GM18511 (cell line): ENCODE measurements at regions not wholly inside any gene's neighbourhood (a gene's known extent, or its start where the extent isn't known, plus 50 kb on each side); places are given as distances from the start of the nearest gene placed in this dataset.

Source experiments
- ATAC-seq: cut with Tn5 transposase; IDR thresholded peaks from one replicate; pipeline ENCODE4 v1.9.1; 2021; ENCODE audit warnings: mild to moderate bottlenecking, moderate library complexity; ENCODE audit not compliant: unreplicated experiment

DNA sequence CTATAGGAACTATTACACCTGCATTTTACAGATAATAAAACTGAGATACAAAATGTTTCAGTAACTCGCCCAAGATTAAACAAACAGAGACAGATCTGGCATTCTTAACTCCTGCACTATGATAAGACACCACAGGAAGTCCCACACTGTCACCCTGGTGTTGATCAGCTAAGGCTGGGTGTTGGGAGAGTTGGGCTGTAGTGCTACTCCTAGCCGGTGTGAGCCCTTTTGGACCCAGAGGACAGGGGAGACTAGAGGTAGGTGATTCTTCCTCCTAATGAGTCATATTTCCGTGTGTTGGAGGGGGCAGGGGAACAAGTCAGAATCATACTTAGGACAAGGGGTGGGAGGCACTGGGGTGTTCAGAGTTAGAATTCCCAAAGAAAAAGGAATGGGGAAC, 353.2 kb upstream of the TENM4 start:
- ATAC-seq = no peak

DNA sequence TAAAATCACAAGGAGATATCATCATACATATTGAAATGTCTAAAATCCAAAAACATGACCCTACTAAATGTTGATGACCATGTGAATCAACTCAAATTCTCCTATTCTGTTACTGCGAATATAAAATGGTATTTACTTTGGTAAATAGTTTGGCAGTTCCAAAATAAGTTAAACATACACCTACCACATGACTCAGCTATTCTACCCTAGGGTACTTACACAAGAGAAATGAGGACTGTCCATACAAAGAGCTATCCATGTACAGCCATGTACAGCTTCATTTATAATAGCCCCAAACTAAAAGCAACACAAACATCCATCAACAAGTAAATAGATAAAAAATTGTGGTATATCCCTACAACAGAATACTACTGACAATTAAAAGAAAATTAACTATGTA, 346.1 kb upstream of the TENM4 start:
- no peak for ATAC-seq

DNA sequence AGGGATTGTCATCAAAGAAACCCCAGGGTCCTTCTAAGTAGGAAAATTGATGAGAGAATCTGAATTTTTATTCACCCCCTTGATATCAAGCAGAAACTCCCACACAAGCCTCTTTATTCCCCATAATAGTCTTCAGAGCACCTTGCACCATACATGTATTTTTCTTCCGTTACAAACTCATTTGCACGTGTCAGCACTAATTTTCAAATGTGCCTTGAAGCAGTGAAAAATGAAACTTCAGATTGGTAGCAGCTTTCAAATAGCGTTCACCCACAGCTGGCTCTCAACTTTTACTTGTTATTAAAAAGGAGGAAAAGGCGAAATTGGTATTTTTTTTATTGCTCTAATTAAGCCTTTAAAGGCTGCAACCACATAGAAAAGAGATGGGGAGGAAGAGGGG, 343.0 kb upstream of the TENM4 start:
- ATAC-seq = no peak

DNA sequence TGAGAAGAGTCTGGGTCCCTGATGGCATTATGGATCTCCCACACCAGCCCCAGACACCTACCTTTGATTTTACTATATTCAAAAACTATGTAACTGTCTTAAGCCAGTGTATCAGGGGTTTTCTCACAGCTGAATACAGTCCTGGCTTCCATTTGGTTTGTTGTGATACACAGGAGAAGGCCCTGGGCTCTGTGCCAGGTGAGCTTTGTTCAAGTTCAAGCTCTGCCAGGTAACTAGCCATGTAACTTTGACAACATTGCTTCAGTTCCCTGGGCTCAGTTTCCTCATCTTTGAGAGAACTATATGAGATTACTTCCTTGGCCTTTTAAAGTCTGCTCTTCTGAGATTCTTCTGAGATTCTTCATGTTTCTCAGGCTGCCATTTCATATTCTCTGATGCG, 327.5 kb upstream of the TENM4 start:
- ATAC-seq = no peak

DNA sequence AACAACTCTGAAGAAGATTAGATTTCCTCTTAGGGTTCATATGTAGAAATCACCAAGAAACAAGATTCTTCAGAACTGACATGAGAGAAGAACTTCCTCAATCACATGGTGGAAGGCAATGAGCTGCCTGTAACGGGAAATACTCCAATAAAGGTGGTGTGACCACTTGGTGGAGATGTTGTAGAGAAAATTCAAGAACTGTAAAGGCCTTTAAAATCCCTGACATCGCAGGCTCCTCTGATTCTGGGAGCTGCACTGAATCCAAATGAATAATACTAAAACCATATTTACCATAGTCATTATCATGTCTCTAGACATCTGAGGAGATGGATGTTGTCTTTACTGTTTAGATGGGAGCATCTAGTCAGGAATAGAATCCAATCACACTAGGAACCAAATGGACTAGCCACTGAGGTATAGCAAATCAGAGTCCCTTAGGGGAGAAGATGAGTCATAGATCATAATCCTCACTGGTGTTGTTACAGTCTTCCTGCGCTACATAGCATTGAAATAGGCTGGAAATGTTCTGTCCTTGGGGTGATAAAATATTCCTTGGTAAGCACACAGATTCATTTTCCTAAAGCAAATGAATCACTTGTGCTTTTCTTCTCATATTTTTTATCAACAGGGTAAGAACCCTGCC, 321.6 kb upstream of the TENM4 start:
- ATAC-seq = no peak

DNA sequence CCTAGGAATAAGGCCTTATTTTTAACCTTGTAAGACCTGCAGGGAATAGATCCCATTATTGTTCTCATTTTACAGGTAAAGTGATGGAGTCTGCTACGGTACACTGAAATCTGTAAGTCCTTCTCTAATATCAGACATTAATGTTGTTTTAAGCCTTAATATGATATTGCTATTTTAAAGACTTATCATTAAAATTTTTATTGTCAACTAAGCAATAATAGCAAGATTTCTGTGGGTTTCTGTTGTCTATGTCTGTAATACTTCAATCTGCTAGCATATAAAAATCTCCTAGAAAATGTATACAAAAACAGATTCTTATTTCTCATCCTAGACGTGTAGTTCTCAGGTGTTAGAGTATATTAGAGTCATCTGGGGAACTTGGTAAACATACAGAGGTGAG, 317.5 kb upstream of the TENM4 start:
- no peak for ATAC-seq

DNA sequence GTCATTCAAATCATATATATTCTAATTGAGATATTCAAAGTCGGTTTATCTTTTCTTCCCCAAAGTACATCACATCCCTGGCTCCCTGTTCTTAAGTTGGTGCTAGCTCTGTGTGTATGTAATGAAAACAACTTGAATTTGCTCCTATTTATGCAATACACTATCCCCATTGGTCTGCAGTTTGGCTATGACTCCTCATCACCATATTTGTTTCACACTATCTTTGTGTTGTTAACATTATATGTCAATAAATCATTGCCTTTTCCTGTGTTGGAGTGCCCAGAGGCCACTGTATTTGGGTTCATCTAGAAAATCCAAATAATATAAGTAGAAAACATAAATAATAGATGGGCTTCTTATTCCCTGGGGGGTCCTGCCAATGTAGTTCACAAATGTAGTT, 306.6 kb upstream of the TENM4 start:
- ATAC-seq = no peak

DNA sequence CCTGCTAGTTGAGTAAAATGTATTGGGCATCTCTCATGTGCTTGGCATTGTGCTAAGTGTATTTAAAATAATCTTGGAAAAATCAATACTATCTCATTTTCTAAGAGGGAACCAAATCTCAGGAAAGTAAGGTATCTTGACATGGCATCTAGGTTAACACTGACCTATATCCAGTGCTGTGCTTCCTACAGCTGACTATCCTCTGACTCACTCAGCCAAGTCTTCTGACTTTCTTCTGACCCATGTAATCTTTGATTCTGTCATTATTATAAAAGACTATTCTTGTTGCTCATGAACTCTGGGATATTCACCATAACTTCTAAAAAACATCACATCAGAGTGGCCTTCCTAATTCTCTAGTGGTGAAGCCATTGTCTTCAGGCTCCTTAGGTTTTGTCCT, 304.1 kb upstream of the TENM4 start:
- no peak for ATAC-seq

DNA sequence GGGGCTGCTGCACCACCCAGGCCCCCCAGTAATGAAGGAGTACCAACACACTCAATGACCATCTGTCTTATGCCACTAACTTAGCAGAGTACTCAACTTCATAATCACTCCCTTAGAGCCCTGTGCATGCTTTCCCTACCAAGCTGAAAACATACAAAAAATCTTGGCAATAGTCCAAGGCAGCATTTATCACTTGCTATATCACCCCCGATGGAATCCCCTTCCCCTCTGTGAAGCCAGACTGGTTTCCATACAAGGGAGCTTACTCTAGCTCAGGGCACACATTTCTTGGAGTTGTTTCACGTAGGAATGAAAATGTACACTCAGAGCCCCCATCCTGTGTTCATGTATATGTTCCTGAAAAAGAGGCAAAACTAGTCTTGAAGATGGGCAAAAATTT, 301.3 kb upstream of the TENM4 start:
- ATAC-seq = no peak

DNA sequence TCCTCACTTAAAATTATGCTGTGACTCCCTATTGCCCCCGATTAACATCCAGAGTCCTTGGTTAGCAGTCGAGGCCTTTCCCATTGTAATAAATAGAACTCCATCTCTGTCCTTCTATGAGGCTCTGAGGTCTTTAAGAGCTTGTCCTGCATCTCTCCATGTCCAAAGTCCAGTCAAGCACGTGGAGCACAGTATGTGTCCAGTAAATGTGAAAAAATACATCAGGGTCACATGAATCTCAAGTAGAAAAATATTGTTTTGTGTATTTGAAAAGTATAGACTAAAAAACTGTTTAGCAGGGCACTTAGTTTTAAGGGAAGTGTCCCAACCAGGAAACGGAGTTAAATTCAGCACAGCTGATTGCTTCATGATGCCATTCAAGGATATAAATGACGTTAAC, 298.8 kb upstream of the TENM4 start:
- ATAC-seq = no peak

DNA sequence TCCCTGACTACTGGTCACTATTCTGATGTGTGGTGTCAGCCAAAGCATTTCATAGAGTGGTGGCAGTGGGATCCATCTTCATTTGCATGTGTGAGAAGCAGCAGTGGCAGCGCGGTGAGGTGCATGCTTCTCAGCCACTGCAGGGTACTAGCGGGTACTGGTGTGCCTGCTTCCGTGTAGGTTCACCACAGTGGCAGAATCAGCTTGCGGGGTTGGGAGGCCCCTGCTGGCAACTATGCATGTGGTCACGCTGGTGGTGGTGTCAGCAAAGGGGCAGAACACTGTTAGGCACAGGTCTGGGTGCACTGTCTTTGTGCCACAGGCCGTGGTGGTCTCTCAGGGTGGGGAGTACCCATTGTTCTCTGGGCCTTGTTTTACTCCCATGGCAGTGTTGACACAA, 286.4 kb upstream of the TENM4 start:
- no peak for ATAC-seq

DNA sequence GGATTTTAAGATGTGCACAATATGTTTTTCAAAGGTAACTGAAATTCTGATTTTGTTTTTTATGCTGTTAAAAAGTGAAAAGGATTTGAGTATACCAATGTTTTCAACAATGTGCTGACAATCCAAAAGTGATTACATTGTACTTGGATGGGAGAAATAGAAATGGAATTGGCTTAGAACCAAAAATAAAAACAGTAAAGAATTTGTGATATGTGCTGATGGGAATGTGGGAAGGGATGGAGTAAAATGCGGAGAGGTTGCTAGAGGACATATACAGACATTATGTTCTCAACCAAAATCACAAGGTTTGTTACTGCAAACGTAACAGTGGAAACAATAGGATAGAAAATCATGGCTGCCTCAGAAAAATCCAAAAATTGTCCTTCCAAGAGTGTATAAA, 279.3 kb upstream of the TENM4 start:
- ATAC-seq = no peak

DNA sequence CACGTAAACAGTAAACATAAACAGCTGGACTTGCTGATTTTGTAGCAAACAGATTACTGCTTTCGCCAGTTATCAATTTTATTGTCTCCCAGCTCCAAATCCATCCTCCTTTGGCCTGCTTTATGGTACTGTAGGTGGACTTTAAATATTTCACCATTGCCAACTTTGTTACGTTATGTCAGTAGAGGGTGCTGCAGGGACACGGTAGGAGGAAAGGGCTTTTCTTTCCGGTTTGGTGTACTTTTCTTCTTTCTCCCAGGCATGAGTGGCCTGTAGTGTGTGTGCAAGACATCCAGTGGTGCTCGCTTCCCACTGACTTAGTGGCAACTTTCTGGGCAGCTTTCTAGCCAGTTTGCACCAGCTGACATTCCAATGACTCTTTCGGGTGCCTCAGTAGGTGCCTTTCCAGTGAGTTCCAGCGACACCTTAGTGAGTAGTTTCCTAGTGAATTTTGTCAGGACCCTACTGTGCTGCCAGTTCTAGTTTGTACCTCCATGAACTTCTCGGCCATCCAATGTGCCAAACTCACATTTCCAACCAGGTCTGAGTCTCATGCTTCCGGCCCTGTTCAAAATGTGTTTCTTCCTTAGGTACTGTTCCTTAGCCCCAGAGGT, 267.6 kb upstream of the TENM4 start:
- peak; percentile 72 for ATAC-seq

DNA sequence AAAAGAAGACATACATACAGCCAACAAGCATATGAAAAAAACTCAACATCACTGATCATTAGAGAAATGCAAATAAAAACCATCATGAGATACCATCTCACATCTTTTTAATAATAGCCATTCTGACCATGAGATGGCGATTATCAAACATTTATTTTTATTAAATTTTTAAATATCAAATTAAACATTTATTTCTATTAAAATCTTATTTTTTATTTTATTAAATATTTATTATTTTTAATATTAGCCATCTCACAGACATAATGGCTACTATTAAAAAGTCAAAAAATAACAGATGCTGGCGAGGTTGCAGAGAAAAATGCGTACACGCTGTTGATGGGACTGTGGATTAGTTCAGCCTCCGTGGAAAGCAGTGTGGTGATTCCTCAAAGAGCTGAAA, 264.8 kb upstream of the TENM4 start:
- ATAC-seq = no peak

DNA sequence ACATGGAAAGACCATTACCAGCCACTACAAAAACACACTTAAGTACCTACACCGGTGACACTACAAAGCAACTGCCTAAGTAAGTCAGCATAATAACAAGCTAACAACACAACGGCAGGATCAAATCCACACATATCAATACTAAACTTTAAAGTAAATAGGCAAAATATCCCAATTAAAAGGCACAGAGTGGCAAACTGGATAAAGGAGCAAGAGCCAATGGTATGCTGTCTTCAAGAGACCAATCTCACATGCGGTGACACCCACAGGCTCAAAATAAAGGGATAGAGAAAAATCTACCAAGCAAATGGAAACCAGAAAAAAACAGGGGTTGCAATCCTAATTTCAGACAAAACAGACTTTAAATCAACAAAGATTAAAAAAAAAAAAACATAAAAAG, 261.5 kb upstream of the TENM4 start:
- no peak for ATAC-seq

DNA sequence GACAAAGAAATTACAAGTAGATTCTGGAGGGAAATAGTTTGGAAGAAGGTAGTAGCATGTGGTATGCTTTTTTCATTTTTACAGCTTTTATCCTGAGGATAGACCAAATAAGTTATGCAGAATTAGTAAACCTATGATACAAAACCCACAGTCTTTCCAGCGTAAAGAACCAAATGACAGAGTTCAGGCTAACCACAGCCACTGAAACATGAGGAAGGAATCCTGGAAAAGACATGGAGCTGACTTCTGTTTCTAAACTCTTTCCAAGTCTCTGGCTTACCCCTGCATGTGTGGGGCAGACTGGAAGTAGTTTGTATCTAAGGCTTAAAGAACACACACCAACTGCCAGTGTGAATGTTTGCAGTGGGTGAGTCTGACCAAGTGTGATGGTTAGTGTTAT, 258.4 kb upstream of the TENM4 start:
- ATAC-seq = no peak

DNA sequence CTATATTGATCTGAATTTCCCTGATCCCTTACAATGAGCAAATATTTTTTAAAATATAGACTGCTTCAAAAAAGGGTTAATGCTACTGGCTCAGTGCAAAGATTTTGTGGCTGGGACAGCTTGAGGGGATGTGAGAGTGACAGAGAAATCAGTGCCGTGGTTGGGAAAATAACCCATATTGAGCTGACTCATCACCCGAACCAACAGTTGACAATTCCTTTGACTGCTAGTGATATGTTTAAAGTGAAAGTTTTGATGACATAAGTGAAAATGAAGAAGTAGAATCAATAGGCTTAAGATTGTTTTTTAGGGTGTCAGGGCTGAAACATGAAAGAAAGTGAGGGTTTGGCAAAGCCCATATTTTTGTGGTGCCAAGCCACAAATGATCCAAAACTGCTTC, 257.1 kb upstream of the TENM4 start:
- ATAC-seq = no peak

DNA sequence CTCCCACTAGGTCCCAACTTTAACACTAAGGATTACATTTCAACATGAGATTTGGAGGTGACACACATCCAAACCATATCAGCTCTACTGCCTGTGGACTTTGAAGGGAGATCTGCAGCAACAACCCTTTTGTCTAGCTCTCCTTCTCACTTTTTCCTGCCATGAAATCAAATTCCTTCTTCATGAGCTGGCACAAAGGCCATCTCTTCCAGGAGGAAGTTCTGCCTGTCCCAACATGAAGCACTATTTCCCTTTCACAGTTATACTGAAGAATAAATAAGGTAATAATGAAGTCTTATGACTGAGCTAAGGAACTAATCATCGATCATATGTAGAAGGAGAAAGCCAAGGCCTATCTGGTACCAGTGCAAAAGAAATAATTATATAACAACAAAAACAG, 253.5 kb upstream of the TENM4 start:
- no peak for ATAC-seq

DNA sequence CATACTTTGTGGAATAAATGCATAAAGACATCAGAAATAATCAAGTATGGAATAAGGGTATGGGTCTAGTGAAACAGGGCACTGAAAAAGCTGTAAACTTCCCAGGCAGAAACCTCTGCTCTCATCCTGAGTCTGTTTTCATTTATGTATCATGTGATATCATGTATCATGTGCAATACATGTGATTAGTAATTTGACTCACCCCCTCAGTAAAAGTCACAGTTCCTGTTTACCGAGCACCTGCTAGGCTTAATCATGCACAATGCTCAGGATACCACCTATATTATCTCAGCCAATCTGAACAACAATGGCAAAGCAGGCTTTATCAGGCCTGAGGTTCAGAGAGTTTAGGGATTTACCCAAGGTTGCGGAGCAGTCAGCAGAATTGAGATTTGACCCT, 250.6 kb upstream of the TENM4 start:
- no peak for ATAC-seq

DNA sequence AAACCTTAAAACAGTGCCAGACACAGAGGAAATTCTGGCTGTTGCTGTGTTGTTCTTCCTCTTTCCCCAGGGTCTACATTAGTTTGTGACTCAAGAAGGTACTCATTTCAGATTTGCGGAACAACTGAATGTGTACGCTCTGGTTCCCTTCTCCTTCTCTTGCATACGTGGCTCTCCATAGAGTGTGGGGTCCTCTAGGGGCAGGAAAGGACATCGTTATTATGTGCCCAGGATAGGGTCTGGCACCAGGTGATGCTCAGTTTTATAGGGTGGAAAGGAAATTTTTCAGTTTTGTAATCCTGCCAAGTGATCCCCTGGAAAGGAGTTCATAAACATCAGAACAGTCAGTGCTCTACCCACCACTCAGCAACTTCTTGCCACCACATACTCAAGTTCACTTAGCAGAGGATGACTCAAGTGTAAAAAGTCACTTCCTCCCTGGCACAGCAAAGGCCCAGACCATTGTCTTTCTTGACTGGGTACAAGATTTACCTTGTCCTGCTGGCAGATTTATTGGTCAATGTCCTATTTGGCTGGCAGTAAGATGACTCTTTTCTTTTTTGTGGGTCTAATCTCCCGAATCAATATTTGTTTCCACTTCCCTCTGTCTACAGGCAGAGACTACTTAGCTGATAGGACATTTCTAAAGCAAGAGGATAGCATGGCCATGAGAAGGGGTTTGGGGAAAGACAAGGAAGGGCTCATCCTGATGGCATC, 246.0 kb upstream of the TENM4 start:
- no peak for ATAC-seq

DNA sequence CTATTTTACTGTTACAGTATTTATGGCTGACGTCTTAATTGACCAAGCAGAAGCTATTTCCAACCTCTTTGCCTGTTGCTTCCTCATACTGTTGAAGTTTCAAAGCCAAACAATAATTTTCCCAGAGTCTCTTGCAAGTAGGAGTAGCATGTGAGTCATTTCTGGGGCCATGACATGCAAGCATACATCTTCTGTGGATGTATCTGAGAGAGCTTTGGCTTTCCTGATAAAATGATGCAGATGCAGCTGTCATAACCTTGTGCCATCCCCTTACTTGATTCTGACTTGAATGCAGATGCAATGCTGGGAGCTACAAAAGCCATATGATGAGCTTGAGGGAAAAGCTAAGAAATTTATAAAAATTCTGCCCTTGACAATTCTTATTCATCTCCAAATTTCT, 243.1 kb upstream of the TENM4 start:
- no peak for ATAC-seq

DNA sequence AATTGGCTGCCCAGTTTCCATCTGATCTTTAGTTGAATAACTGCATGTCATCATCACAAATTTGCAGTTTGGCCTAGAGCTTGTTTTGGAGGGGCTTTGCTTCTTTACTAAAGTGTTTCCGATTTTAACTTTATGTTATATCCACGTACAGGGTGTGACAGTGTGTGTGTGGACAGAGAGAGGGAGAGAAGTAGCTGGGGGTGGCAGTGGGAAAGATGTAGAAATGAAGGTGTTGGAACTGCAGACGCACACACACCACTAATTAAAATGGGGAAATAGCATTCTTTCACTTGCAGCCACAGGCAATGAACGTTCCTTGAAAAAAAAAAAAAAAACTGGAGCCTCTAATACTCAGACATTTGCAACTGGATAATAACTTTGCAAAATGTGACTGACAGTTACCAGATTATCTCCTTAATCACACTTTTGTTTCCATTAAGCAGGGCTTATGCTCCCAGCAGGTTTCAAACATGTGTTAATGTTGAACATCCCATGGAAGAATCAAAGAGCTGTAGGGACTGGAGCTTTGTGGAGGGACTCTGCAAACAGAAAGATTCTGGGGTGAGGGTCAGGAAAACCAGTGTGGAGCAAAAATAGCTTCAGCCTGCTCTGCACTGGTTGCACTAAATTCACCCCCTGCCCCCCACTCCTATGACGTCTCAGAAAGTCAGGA, 238.1 kb upstream of the TENM4 start:
- no peak for ATAC-seq
